ENCODE measurements at regions not wholly inside any gene's neighbourhood (a gene's known extent, or its start where the extent isn't known, plus 50 kb on each side); places are given as distances from the start of the nearest gene placed in this dataset.

DNA sequence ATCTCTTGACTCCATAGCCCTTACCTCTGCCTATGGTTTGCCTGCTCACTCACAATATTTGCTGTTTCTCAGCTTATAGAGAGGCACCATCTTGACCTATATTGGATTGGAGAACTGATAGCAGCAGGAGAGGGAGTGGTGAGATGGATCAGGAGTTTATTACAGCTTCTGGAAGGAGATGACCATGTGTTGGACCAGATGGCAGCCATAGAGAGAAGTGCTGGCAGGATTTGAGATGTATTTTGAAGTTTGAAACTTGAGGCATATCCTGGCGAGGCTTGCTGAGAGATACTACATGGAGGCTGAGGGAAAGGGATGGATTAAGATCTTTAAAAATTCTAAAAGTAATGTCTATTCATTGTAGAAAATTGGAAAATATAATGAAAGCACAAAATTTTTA, 198.0 kb upstream of the ZFP64 start (continued):
- TF ChIP-seq, protein P1, sequence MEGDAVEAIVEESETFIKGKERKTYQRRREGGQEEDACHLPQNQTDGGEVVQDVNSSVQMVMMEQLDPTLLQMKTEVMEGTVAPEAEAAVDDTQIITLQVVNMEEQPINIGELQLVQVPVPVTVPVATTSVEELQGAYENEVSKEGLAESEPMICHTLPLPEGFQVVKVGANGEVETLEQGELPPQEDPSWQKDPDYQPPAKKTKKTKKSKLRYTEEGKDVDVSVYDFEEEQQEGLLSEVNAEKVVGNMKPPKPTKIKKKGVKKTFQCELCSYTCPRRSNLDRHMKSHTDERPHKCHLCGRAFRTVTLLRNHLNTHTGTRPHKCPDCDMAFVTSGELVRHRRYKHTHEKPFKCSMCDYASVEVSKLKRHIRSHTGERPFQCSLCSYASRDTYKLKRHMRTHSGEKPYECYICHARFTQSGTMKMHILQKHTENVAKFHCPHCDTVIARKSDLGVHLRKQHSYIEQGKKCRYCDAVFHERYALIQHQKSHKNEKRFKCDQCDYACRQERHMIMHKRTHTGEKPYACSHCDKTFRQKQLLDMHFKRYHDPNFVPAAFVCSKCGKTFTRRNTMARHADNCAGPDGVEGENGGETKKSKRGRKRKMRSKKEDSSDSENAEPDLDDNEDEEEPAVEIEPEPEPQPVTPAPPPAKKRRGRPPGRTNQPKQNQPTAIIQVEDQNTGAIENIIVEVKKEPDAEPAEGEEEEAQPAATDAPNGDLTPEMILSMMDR (IDR thresholded peaks at IDR 0.05 in 2 of 3, conservative IDR thresholded peaks at IDR 0.05 in 1 of 3; ENCODE audit: borderline replicate concordance in 1 of 3, insufficient read depth in 1 of 3, low read depth in 2 of 3, low read length in 2 of 3), result no peak
- no peak for TF ChIP-seq POLR2AphosphoS5 (IDR thresholded peaks at IDR 0.05; ENCODE audit: low read depth, low read length)
- TF ChIP-seq, protein P2, sequence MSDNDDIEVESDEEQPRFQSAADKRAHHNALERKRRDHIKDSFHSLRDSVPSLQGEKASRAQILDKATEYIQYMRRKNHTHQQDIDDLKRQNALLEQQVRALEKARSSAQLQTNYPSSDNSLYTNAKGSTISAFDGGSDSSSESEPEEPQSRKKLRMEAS (IDR thresholded peaks at IDR 0.05), result no peak
- TF ChIP-seq RAD21 (IDR thresholded peaks at IDR 0.05; ENCODE audit: low read depth), result no peak
- no peak for TF ChIP-seq EZH2 (IDR thresholded peaks at IDR 0.05)
- TF ChIP-seq SIN3A (IDR thresholded peaks at IDR 0.05; ENCODE audit: low read depth), result no peak

DNA sequence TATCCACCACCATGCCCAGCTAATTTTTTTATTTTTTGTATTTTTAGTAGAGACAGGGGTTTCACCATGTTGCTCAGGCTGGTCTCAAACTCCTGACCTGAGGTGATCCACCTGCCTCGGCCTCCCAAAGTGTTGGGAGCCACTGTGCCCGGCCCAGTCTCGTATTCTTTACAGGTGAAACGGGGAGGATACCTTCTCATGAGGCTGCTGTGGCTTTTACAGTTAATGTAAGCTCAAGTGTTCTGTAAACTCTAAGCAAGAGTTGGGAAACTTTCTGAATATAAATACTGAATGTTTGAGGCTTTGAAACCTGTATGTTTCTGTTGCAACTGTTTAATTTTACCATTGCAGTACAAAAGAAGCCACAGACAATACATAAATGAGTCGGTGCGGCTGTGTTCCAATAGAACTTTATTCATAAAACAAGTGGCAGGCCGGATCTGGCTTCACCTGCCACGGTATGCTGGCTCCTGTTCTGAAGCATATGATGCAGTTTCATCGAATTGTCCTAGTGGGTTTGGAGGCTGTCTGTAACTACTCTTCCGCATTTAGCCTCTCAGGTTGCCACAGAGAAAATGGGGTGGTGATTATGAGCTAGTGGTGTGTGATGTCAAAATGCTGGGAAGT, 192.5 kb upstream of the ZFP64 start:
- Histone ChIP-seq H3K9ac (ENCODE audit: low read length) (no peak overlapping the region), H3K9me2 (ENCODE audit: insufficient read depth) (no peaks in the 10 kb centered on the region), H3K36me3 (ENCODE audit: control insufficient read depth in 1 of 2, insufficient read depth in 2 of 2, low read length in 2 of 2) (no peaks in the 10 kb centered on the region), H3K9me3 (ENCODE audit: control insufficient read depth in 1 of 2, insufficient read depth in 1 of 2, low read depth in 1 of 2, low read length in 2 of 2) (no peaks in the 10 kb centered on the region), H4K20me1 (ENCODE audit: insufficient read depth) (no peaks in the 10 kb centered on the region), H3K4me1 (ENCODE audit: control insufficient read depth in 1 of 2, insufficient read depth in 2 of 2, low read length in 2 of 2) (no peaks in the 10 kb centered on the region), H3K4me2 (ENCODE audit: low read length) (no peak overlapping the region), H3K4me3 (replicated peaks in 1 of 2; ENCODE audit: low read depth in 1 of 2, low read length in 2 of 2) (no peak overlapping the region), H2AFZ (ENCODE audit: low read depth, low read length, poor library complexity, severe bottlenecking) (no peak overlapping the region), H3K27me3 (ENCODE audit: insufficient read depth, low read length) (no peaks in the 10 kb centered on the region; the same call in 1 of the 2 replicates), H3K27ac (ENCODE audit: low read depth, low read length) (no peak overlapping the region), H3K79me2 (ENCODE audit: insufficient read depth, low read length) (no peaks in the 10 kb centered on the region)
- TF ChIP-seq, protein P3, sequence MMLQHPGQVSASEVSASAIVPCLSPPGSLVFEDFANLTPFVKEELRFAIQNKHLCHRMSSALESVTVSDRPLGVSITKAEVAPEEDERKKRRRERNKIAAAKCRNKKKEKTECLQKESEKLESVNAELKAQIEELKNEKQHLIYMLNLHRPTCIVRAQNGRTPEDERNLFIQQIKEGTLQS (IDR thresholded peaks at IDR 0.05), result no peak
- no peak for TF ChIP-seq POLR2AphosphoS5 (IDR thresholded peaks at IDR 0.05; ENCODE audit: low read depth, low read length)
- TF ChIP-seq CBX3 (IDR thresholded peaks at IDR 0.05; ENCODE audit: low read depth), result no peak
- TF ChIP-seq YY1 (IDR thresholded peaks at IDR 0.05; ENCODE audit: extremely low read depth, insufficient replicate concordance, low read depth, low read length), result no peak
- no peak for TF ChIP-seq RAD21 (IDR thresholded peaks at IDR 0.05; ENCODE audit: low read depth)
- no peak for TF ChIP-seq SP1 (IDR thresholded peaks at IDR 0.05; ENCODE audit: low read depth)
- no peak for TF ChIP-seq SRF (IDR thresholded peaks at IDR 0.05; ENCODE audit: low read depth)
- no peak for TF ChIP-seq ZNF274 (IDR thresholded peaks at IDR 0.05; ENCODE audit: low read depth, low read length)
- TF ChIP-seq, protein P1 (IDR thresholded peaks at IDR 0.05 in 2 of 3, conservative IDR thresholded peaks at IDR 0.05 in 1 of 3; ENCODE audit: borderline replicate concordance in 1 of 3, insufficient read depth in 1 of 3, low read depth in 2 of 3, low read length in 2 of 3), result no peak
- TF ChIP-seq EZH2 (IDR thresholded peaks at IDR 0.05), result no peak
- POLR2A ChIA-PET, result no interaction called here
- DNase-seq (ENCODE audit: low read depth, low spot score) (no peak), ATAC-seq (no peak)
- CTCF ChIA-PET, result no interaction called here
- RAD21 ChIA-PET (ENCODE audit: low non-redundant PET in 1 of 2, low total read pairs in 2 of 2, uncharacterized antibody in 2 of 2, unreplicated experiment in 2 of 2), result no interaction called here
- intact Hi-C loops (cut with micrococcal nuclease), result no loop called here
- BruUV-seq (replicated peaks), result no TSS peak

Measured in HCT116 (cell line).